ENCODE measurements at regions not wholly inside any gene's neighbourhood (a gene's known extent, or its start where the extent isn't known, plus 50 kb on each side); places are given as distances from the start of the nearest gene placed in this dataset.

DNA sequence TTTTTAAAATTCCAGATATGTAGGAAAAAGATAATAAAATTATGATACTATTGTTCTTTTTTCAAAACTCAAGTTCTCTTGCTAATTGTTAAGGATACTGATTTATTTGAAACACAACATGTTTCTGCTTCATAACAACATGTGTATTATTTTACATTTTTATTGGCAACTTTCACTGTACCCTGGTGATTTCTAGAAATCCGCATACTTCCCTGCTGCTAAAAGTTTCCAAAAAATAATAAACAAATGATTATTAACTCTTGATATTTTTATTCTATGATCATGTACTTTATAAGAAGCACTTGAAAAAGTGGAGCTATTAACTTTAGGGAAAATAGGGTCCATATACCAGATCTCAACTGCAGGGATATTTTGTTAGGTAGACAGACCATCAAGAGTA, 71.2 kb upstream of the HCCS start:
- intact Hi-C loops (cut with micrococcal nuclease), result no loop called here
- H3K79me1 ChIP-seq (ENCODE audit: low read depth in 1 of 2, low read length in 2 of 2), result no peaks in the 10 kb centered on the region

More for the DNA sequence above, 71.2 kb upstream of the HCCS start:
- Histone ChIP-seq H4K20me1 (ENCODE audit: insufficient read depth, low read length) (no peaks in the 10 kb centered on the region), H3K18ac (ENCODE audit: low read depth, low read length) (no peak overlapping the region), H3K23ac (ENCODE audit: low read depth, low read length) (no peak overlapping the region), H3K9me1 (ENCODE audit: insufficient read depth, low read length) (no peaks in the 10 kb centered on the region), H2BK15ac (ENCODE audit: low read depth, low read length) (no peak overlapping the region), H3K4ac (ENCODE audit: low read depth, low read length) (no peak overlapping the region), H3K4me1 (ENCODE audit: control insufficient read depth, insufficient read depth, low read length) (no peaks in the 10 kb centered on the region), H3K36me3 (ENCODE audit: control insufficient read depth, insufficient read depth, low read length) (no peaks in the 10 kb centered on the region), H3K9ac (ENCODE audit: low read depth, low read length) (no peak overlapping the region), H3K4me3 (ENCODE audit: insufficient read depth, low read depth, low read length) (no peak overlapping the region), H2AK5ac (ENCODE audit: low read depth, low read length) (no peak overlapping the region), H4K91ac (ENCODE audit: insufficient read depth, low read depth, low read length) (no peak overlapping the region), H3K27me3 (ENCODE audit: control insufficient read depth, insufficient read depth, low read length) (no peaks in the 10 kb centered on the region), H2BK120ac (ENCODE audit: low read depth, low read length) (no peak overlapping the region), H2BK5ac (ENCODE audit: low read depth, low read length, poor library complexity, severe bottlenecking) (no peak overlapping the region), H4K8ac (ENCODE audit: low read depth in 2 of 2, low read length in 2 of 2) (no peak overlapping the region), H3K14ac (replicated peaks; ENCODE audit: low read depth, low read length) (no peak overlapping the region), H2AK9ac (replicated peaks; ENCODE audit: low read depth, low read length, poor library complexity) (no peak overlapping the region), H3K9me3 (ENCODE audit: control insufficient read depth, insufficient read depth, low read length) (0 out of 2 replicates have a peak, but pooled peaks cover 2% of the 10 kb centered on the region), H3K56ac (ENCODE audit: extremely low read depth, insufficient read depth, low read length) (no peak overlapping the region), H3K27ac (ENCODE audit: insufficient read depth, low read length) (no peak overlapping the region), H4K5ac (ENCODE audit: low read depth, low read length) (no peak overlapping the region), H3K4me2 (ENCODE audit: low read depth, low read length) (no peak overlapping the region), H2AFZ (replicated peaks; ENCODE audit: low read length, poor library complexity) (no peak overlapping the region), H2BK20ac (ENCODE audit: low read depth, low read length) (no peak overlapping the region)
- ChIA-PET POLR2A (ENCODE audit: unreplicated experiment) (no interaction called here), CTCF (no interaction called here)
- TF ChIP-seq MAFK (IDR thresholded peaks at IDR 0.05; ENCODE audit: low read depth, low read length), result no peak
- no peak for TF ChIP-seq RFX5 (IDR thresholded peaks at IDR 0.05; ENCODE audit: low read depth, low read length)
- TF ChIP-seq, protein P1, sequence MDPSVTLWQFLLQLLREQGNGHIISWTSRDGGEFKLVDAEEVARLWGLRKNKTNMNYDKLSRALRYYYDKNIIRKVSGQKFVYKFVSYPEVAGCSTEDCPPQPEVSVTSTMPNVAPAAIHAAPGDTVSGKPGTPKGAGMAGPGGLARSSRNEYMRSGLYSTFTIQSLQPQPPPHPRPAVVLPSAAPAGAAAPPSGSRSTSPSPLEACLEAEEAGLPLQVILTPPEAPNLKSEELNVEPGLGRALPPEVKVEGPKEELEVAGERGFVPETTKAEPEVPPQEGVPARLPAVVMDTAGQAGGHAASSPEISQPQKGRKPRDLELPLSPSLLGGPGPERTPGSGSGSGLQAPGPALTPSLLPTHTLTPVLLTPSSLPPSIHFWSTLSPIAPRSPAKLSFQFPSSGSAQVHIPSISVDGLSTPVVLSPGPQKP (IDR thresholded peaks at IDR 0.05; ENCODE audit: borderline replicate concordance, low read depth, low read length), result no peak
- TF ChIP-seq CHD1 (IDR thresholded peaks at IDR 0.05; ENCODE audit: low read depth, low read length), result no peak
- no peak for TF ChIP-seq BHLHE40 (IDR thresholded peaks at IDR 0.05; ENCODE audit: low read depth, low read length)
- TF ChIP-seq, protein P2, sequence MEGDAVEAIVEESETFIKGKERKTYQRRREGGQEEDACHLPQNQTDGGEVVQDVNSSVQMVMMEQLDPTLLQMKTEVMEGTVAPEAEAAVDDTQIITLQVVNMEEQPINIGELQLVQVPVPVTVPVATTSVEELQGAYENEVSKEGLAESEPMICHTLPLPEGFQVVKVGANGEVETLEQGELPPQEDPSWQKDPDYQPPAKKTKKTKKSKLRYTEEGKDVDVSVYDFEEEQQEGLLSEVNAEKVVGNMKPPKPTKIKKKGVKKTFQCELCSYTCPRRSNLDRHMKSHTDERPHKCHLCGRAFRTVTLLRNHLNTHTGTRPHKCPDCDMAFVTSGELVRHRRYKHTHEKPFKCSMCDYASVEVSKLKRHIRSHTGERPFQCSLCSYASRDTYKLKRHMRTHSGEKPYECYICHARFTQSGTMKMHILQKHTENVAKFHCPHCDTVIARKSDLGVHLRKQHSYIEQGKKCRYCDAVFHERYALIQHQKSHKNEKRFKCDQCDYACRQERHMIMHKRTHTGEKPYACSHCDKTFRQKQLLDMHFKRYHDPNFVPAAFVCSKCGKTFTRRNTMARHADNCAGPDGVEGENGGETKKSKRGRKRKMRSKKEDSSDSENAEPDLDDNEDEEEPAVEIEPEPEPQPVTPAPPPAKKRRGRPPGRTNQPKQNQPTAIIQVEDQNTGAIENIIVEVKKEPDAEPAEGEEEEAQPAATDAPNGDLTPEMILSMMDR (conservative IDR thresholded peaks at IDR 0.05; ENCODE audit: low read depth, low read length), result no peak
- no peak for TF ChIP-seq RAD21 (IDR thresholded peaks at IDR 0.05; ENCODE audit: low read length)
- TF ChIP-seq, protein P3, sequence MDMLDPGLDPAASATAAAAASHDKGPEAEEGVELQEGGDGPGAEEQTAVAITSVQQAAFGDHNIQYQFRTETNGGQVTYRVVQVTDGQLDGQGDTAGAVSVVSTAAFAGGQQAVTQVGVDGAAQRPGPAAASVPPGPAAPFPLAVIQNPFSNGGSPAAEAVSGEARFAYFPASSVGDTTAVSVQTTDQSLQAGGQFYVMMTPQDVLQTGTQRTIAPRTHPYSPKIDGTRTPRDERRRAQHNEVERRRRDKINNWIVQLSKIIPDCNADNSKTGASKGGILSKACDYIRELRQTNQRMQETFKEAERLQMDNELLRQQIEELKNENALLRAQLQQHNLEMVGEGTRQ (IDR thresholded peaks at IDR 0.05; ENCODE audit: low read depth, low read length), result no peak
- no peak for TF ChIP-seq CEBPB (IDR thresholded peaks at IDR 0.05; ENCODE audit: low read depth, low read length)
- no peak for TF ChIP-seq SMC3 (IDR thresholded peaks at IDR 0.05; ENCODE audit: low read depth, low read length)
- no peak for TF ChIP-seq RCOR1 (IDR thresholded peaks at IDR 0.05; ENCODE audit: insufficient replicate concordance, low read length)
- no peak for TF ChIP-seq FOS (IDR thresholded peaks at IDR 0.05; ENCODE audit: low read depth, low read length)
- no peak for TF ChIP-seq MAZ (IDR thresholded peaks at IDR 0.05; ENCODE audit: borderline replicate concordance, low read depth, low read length)
- no TSS peak for BruUV-seq (replicated peaks)
- no peak for DNase-seq
- no CpG with 5 or more reads among the region's 1 CpG for WGBS, 2 experiments (ENCODE audit: extremely low coverage in 2 of 2, insufficient read length in 1 of 2)
- in situ Hi-C loops (cut with MboI; ENCODE audit: low sequenced_read_pairs) (no loop called here), dilution Hi-C loops (cut with HindIII; ENCODE audit: low sequenced_read_pairs, unreplicated experiment) (no loop called here)
- no peak for ATAC-seq (ENCODE audit: low read depth)
